Neural cell (in vitro differentiated cells): ENCODE measurements at regions not wholly inside any gene's neighbourhood (a gene's known extent, or its start where the extent isn't known, plus 50 kb on each side); places are given as distances from the start of the nearest gene placed in this dataset.

Experiments
- H2AFZ ChIP-seq: fragments of 200-600, 300-800 bp; sonication (generic), shearing (Covaris generic); 2 replicates; pipeline ENCODE4 v1.6.0; 2014; ENCODE audit warnings: low read depth, mild to moderate bottlenecking, antibody characterized with exemption, low read length, moderate library complexity
- H3F3A ChIP-seq: fragments of 200-600 bp; shearing (Covaris generic); 2 replicates; pipeline ENCODE4 v1.6.1; 2016; ENCODE audit warnings: mild to moderate bottlenecking, moderate library complexity, mixed read lengths, antibody characterized with exemption, low read length; ENCODE audit not compliant: insufficient read depth, poor library complexity, severe bottlenecking
- H3K27ac ChIP-seq: fragments of 200-600, 300-800 bp; sonication (generic), shearing (Covaris generic); 2 replicates; pipeline ENCODE4 v1.5.1; 2014; ENCODE audit warnings: mild to moderate bottlenecking, low read length, moderate library complexity
- H3K27me3 ChIP-seq: fragments of 300-800, 200-600 bp; sonication (generic), shearing (Covaris generic); 2 replicates; pipeline ENCODE4 v1.6.0; 2014; ENCODE audit warnings: mild to moderate bottlenecking, low read depth, low read length, moderate library complexity; ENCODE audit not compliant: insufficient read depth
- H3K36me3 ChIP-seq: fragments of 300-800, 200-600 bp; sonication (generic), shearing (Covaris generic); 2 replicates; pipeline ENCODE4 v1.5.1; 2014; ENCODE audit warnings: mild to moderate bottlenecking, antibody characterized with exemption, low read length, moderate library complexity; ENCODE audit not compliant: insufficient read depth
- H3K4me2 ChIP-seq: fragments of 300-800, 200-600 bp; sonication (generic), shearing (Covaris generic); 2 replicates; pipeline ENCODE4 v1.6.0; 2014; ENCODE audit warnings: mild to moderate bottlenecking, low read length
- H3K4me3 ChIP-seq: fragments of 300-800, 200-600 bp; sonication (generic), shearing (Covaris generic); 2 replicates; pipeline ENCODE4 v1.5.1; 2014; ENCODE audit warnings: mild to moderate bottlenecking, low read length, moderate library complexity
- H3K79me2 ChIP-seq: fragments of 200-600 bp; shearing (Covaris generic); replicated peaks from 2 replicates; pipeline ENCODE4 v1.6.0; 2014; ENCODE audit warnings: mild to moderate bottlenecking, low read length, moderate library complexity; ENCODE audit not compliant: insufficient read depth
- H3K9ac ChIP-seq: fragments of 300-800, 200-600 bp; sonication (generic), shearing (Covaris generic); 2 replicates; pipeline ENCODE4 v1.6.1; 2016; ENCODE audit warnings: mild to moderate bottlenecking, low read length, mixed read lengths
- H3K9me2 ChIP-seq: fragments of 200-600 bp; shearing (Covaris generic); 2 replicates; pipeline ENCODE4 v1.6.1; 2016; ENCODE audit warnings: mild to moderate bottlenecking, low read length, mixed read lengths; ENCODE audit not compliant: insufficient read depth
- H3K9me3 ChIP-seq: fragments of 200-600, 300-800 bp; sonication (generic), shearing (Covaris generic); 2 replicates; pipeline ENCODE4 v1.6.1; 2016; ENCODE audit warnings: mild to moderate bottlenecking, mixed run types, low read length, moderate library complexity, mixed read lengths
- H4K20me1 ChIP-seq: fragments of 200-600 bp; shearing (Covaris generic); 2 replicates; pipeline ENCODE4 v1.6.1; 2016; ENCODE audit warnings: mild to moderate bottlenecking, mixed run types; ENCODE audit not compliant: insufficient read depth
- CTCF ChIP-seq: fragments of 450-650 bp; IDR thresholded peaks from 2 replicates; pipeline ENCODE4 v1.5.1; 2014; ENCODE audit warnings: antibody characterized with exemption, mild to moderate bottlenecking, moderate library complexity; ENCODE audit not compliant: poor library complexity, severe bottlenecking
- EP300 ChIP-seq: fragments of 450-650 bp; conservative IDR thresholded peaks from 2 replicates; pipeline ENCODE4 v1.6.1; 2014; ENCODE audit warnings: antibody characterized with exemption, mild to moderate bottlenecking, moderate library complexity; ENCODE audit not compliant: poor library complexity, severe bottlenecking
- EZH2 ChIP-seq: fragments of 200-600, 300-800 bp; shearing (Covaris generic), sonication (generic); IDR thresholded peaks from 2 replicates; pipeline ENCODE4 v1.6.1; 2014; ENCODE audit warnings: antibody characterized with exemption, low read length, borderline replicate concordance, mild to moderate bottlenecking; ENCODE audit not compliant: insufficient read depth, poor library complexity, severe bottlenecking
- MXI1 ChIP-seq: fragments of 450-650 bp; conservative IDR thresholded peaks from 2 replicates; pipeline ENCODE4 v1.6.1; 2014; ENCODE audit warnings: antibody characterized with exemption, mild to moderate bottlenecking; ENCODE audit not compliant: poor library complexity, severe bottlenecking
- POLR2AphosphoS5 ChIP-seq: IDR thresholded peaks from 2 replicates; pipeline ENCODE4 v1.6.1; 2012
- RAD21 ChIP-seq: fragments of 450-650 bp; conservative IDR thresholded peaks from 2 replicates; pipeline ENCODE4 v1.6.1; 2014; ENCODE audit warnings: antibody characterized with exemption, mild to moderate bottlenecking, moderate library complexity
- REST ChIP-seq: IDR thresholded peaks from 2 replicates; pipeline ENCODE4 v1.6.1; 2012; ENCODE audit warnings: borderline replicate concordance
- SMC3 ChIP-seq: fragments of 450-650 bp; conservative IDR thresholded peaks from 2 replicates; pipeline ENCODE4 v1.6.1; 2014; ENCODE audit warnings: antibody characterized with exemption, mild to moderate bottlenecking, moderate library complexity; ENCODE audit not compliant: poor library complexity
- TAF1 ChIP-seq: IDR thresholded peaks from 2 replicates; pipeline ENCODE4 v1.6.1; 2012; ENCODE audit warnings: low read depth

- H3K4me2 ChIP-seq = no peak overlapping the region
Measured at GRCh38 chr6:125526007-125526720, 223.3 kb upstream of the HEY2 start.

GRCh38 chr6:125528621-125529041 lies 220.8 kb upstream of the HEY2 start:
- H3K9ac ChIP-seq = no peak overlapping the region
- no peaks in the 10 kb centered on the region for H3K9me2 ChIP-seq
- H2AFZ ChIP-seq = no peak overlapping the region
- H3K4me2 ChIP-seq = no peak overlapping the region
- no peaks in the 10 kb centered on the region for H3K27me3 ChIP-seq
- H4K20me1 ChIP-seq = no peaks in the 10 kb centered on the region
- no peaks in the 10 kb centered on the region for H3F3A ChIP-seq
- H3K27ac ChIP-seq = no peak overlapping the region
- no peak overlapping the region for H3K4me3 ChIP-seq
- no peaks in the 10 kb centered on the region for H3K9me3 ChIP-seq
- H3K79me2 ChIP-seq = no peaks in the 10 kb centered on the region
- H3K36me3 ChIP-seq = no peaks in the 10 kb centered on the region
- TF ChIP-seq REST (no peak), EZH2 (no peak), MXI1 (no peak), SMC3 (no peak), POLR2AphosphoS5 (no peak)

More at GRCh38 chr6:125526007-125526720, 223.3 kb upstream of the HEY2 start:
- H3K9ac ChIP-seq = no peak overlapping the region
- H4K20me1 ChIP-seq = no peaks in the 10 kb centered on the region
- H3K36me3 ChIP-seq = no peaks in the 10 kb centered on the region
- H3K9me2 ChIP-seq = no peaks in the 10 kb centered on the region
- no peak overlapping the region for H2AFZ ChIP-seq
- no peak overlapping the region for H3K4me3 ChIP-seq
- no peaks in the 10 kb centered on the region for H3K27me3 ChIP-seq
- H3F3A ChIP-seq = no peaks in the 10 kb centered on the region
- H3K9me3 ChIP-seq = no peaks in the 10 kb centered on the region
- no peaks in the 10 kb centered on the region for H3K79me2 ChIP-seq
- no peak overlapping the region for H3K27ac ChIP-seq
- TF ChIP-seq CTCF (no peak), SMC3 (no peak), EP300 (no peak), RAD21 (no peak), REST (no peak), POLR2AphosphoS5 (no peak), MXI1 (no peak), EZH2 (no peak), TAF1 (no peak)
